Heart left ventricle (tissue), 13 donors: ENCODE measurements at regions not wholly inside any gene's neighbourhood (a gene's known extent, or its start where the extent isn't known, plus 50 kb on each side); places are given as distances from the start of the nearest gene placed in this dataset.

Experiments used
- CTCF ChIP-seq, 12 donors: fragments of 200-600 bp; sonication (generic) in 4 of 12; IDR thresholded peaks; one replicate each; pipeline versions ENCODE4 v1.5.0 to v1.8.0; 2018 to 2022; ENCODE audit warnings: antibody characterized with exemption in 12 of 12, mild to moderate bottlenecking in 5 of 12
- POLR2A ChIP-seq, 2 donors: fragments of 450-650 bp; IDR thresholded peaks; one replicate each; pipeline ENCODE4 v1.6.1; 2017; ENCODE audit warnings: antibody characterized with exemption in 2 of 2, mild to moderate bottlenecking in 2 of 2, moderate library complexity in 2 of 2
- donor health status: ischemic (EF 13 %, LVEDD 7.1; RV severe dilation, severe dysfunction).
- donor health status: DM: no; HTN: yes; CAD: no.
- donor health status: DM: no; HTN: no; CAD: no.
- donor health status: ischemic (EF 25% LVEDD 6.9; RV normal size, moderate dysfunction).
- donor health status: ischemic (EF 25% LVEDD 5.7; RV mildly dilated, moderate dysfunction).
- donor health status: ischemic (EF 35%, LVEDD 5.7; RV mildly dilated, moderate dysfunction).
- donor health status: nonischemic (EF 11% LVEDD 7.7; RV severe dilation, severe dysfunction).
- donor health status: DM: yes; HTN: yes; CAD: no.
- donor health status: PGD.
- donor health status: ischemic (EF 29% LVEDD 5.4; RV normal size, mild dysfunction).
- donor health status: nonischemic (EF 23%, LVEDD 6.1; RV moderate dilation, normal function).

GRCh38 chr20:51198238-51198637, 175.3 kb upstream of the KCNG1 start:
- TF ChIP-seq CTCF (IDR thresholded peaks at IDR 0.05) (no peak), POLR2A (IDR thresholded peaks at IDR 0.05) (no peak)
